DOHH2 (cell line): ENCODE measurements at regions not wholly inside any gene's neighbourhood (a gene's known extent, or its start where the extent isn't known, plus 50 kb on each side); places are given as distances from the start of the nearest gene placed in this dataset.

ENCODE experiments used
- EZH2phosphoT487 ChIP-seq: fragments of 200-600 bp; sonication (generic); IDR thresholded peaks from 2 replicates; pipeline ENCODE4 v1.6.1; 2017; ENCODE audit warnings: borderline replicate concordance, mild to moderate bottlenecking, antibody characterized with exemption, low read length, moderate library complexity, mixed read lengths
- TF ChIP-seq, protein P1 (sequence below): fragments of 200-600 bp; sonication (generic); IDR thresholded peaks from one replicate; pipeline ENCODE4 v1.5.1; 2014; ENCODE audit warnings: antibody characterized with exemption, mild to moderate bottlenecking, low read depth, low read length; ENCODE audit not compliant: poor library complexity, severe bottlenecking

GRCh38 chr5:155507363-155507762 lies 493.8 kb downstream of the KIF4B start:
- TF ChIP-seq, protein P1, sequence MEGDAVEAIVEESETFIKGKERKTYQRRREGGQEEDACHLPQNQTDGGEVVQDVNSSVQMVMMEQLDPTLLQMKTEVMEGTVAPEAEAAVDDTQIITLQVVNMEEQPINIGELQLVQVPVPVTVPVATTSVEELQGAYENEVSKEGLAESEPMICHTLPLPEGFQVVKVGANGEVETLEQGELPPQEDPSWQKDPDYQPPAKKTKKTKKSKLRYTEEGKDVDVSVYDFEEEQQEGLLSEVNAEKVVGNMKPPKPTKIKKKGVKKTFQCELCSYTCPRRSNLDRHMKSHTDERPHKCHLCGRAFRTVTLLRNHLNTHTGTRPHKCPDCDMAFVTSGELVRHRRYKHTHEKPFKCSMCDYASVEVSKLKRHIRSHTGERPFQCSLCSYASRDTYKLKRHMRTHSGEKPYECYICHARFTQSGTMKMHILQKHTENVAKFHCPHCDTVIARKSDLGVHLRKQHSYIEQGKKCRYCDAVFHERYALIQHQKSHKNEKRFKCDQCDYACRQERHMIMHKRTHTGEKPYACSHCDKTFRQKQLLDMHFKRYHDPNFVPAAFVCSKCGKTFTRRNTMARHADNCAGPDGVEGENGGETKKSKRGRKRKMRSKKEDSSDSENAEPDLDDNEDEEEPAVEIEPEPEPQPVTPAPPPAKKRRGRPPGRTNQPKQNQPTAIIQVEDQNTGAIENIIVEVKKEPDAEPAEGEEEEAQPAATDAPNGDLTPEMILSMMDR, result no peak
- TF ChIP-seq EZH2phosphoT487, result no peak
